ENCODE measurements at regions not wholly inside any gene's neighbourhood (a gene's known extent, or its start where the extent isn't known, plus 50 kb on each side); places are given as distances from the start of the nearest gene placed in this dataset.

DNA sequence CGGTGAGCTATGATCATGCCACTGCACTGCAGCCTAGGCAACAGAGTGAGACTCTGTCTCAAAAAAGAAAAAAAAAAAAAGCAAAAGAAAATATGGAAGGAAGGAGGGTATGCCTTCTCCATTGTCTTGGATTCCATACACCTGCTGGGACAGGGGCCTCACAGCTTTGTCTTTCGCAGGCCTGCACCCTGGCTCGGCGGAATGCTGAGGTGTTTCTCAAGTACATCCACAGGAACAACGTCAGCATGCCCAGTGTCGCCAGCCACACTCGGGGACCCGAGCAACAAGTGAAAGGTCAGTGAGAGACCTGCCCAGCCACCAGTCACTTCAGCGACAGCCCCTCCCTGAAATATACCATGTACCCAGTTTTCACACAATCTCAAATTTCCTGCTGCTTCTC, 288.5 kb upstream of the UMPS start:
- peaks cover 7% of the 10 kb centered on the region for H3K4me1 Mint-ChIP-seq (ENCODE audit: low read depth, unreplicated experiment)
- TF ChIP-seq, protein P1, sequence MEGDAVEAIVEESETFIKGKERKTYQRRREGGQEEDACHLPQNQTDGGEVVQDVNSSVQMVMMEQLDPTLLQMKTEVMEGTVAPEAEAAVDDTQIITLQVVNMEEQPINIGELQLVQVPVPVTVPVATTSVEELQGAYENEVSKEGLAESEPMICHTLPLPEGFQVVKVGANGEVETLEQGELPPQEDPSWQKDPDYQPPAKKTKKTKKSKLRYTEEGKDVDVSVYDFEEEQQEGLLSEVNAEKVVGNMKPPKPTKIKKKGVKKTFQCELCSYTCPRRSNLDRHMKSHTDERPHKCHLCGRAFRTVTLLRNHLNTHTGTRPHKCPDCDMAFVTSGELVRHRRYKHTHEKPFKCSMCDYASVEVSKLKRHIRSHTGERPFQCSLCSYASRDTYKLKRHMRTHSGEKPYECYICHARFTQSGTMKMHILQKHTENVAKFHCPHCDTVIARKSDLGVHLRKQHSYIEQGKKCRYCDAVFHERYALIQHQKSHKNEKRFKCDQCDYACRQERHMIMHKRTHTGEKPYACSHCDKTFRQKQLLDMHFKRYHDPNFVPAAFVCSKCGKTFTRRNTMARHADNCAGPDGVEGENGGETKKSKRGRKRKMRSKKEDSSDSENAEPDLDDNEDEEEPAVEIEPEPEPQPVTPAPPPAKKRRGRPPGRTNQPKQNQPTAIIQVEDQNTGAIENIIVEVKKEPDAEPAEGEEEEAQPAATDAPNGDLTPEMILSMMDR (IDR thresholded peaks at IDR 0.05; ENCODE audit: insufficient read depth in 1 of 2, low read depth in 1 of 2, low read length in 1 of 2, severe bottlenecking in 1 of 2, unreplicated experiment in 1 of 2): no peak
- peaks cover 4% of the 10 kb centered on the region for H3K27me3 Mint-ChIP-seq (ENCODE audit: insufficient read depth, unreplicated experiment)
- no peaks in the 10 kb centered on the region for H3K36me3 ChIP-seq (ENCODE audit: control insufficient read depth, insufficient read depth, low read length)
- intact Hi-C loops (cut with micrococcal nuclease; ENCODE audit: unreplicated experiment): no loop called here
- no peak overlapping the region for H3K4me3 ChIP-seq (ENCODE audit: low read depth, low read length)
- no peak overlapping the region for H3K4me3 Mint-ChIP-seq (ENCODE audit: unreplicated experiment)
- ChIA-PET CTCF (no interaction called here), POLR2A (interaction anchor here (0.8 kb wide), 1 partner anchor 55 kb away, joined by 3 read pairs; no protein-coding TSS in a partner anchor)
- DNase-seq: no peak
- H3K27me3 ChIP-seq (replicated peaks; ENCODE audit: control insufficient read depth, insufficient read depth, low read length): no peaks in the 10 kb centered on the region
- no peaks in the 10 kb centered on the region for H3K9me3 ChIP-seq
- no peaks in the 10 kb centered on the region for H3K4me1 ChIP-seq
- H3K9me3 Mint-ChIP-seq (ENCODE audit: unreplicated experiment): no peaks in the 10 kb centered on the region
- H3K36me3 Mint-ChIP-seq (ENCODE audit: insufficient read depth, unreplicated experiment): no peaks in the 10 kb centered on the region
- H3K27ac Mint-ChIP-seq (ENCODE audit: unreplicated experiment): no peak overlapping the region
- no TSS peak for BruUV-seq (replicated peaks)

DNA sequence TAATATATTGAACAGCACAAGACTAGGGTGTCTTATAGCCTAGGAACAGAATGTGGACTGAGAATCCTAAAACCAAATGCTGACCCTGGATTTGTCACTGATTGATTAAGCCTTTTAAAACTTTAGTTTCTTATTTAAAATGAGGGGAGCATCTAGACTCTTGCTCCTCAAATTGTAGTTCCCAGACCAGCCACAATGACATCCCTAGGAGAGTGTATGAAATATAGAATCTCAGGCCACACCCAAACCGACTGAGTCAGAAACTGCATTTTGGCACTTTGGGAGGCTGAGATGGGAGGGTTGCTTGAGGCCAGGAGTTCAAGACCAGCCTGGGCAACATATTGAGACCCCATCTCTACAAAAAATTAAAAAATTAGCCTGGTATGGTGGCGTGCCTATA, 287.8 kb upstream of the UMPS start:
- POLR2A ChIA-PET: no interaction called here

DNA sequence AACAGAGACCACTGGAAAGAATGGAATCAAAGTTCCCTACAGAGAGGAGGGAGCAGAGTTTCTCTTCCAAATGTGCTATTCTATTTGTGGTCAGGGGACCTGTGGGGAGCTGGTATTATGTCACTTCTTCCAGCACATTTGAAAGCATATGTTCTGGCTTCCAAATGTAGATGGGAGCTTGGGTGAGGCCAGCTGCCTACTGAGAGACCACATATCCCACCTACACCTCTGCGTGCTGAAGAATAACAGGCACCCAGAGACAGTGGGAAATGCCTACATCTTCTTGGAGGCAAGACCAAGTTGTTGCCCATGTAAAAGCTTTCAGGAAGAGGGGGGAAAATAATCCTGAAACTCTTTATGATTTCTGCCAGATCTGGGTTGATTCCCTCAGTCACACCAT, 286.8 kb upstream of the UMPS start:
- Mint-ChIP-seq H3K27me3 (ENCODE audit: insufficient read depth, unreplicated experiment) (peaks cover 12% of the 10 kb centered on the region), H3K4me1 (ENCODE audit: low read depth, unreplicated experiment) (peaks cover 7% of the 10 kb centered on the region), H3K27ac (ENCODE audit: unreplicated experiment) (no peak overlapping the region), H3K36me3 (ENCODE audit: insufficient read depth, unreplicated experiment) (no peaks in the 10 kb centered on the region), H3K9me3 (ENCODE audit: unreplicated experiment) (no peaks in the 10 kb centered on the region), H3K4me3 (ENCODE audit: unreplicated experiment) (no peak overlapping the region)
- no peak for DNase-seq
- H3K27me3 ChIP-seq (replicated peaks; ENCODE audit: control insufficient read depth, insufficient read depth, low read length): no peaks in the 10 kb centered on the region
- H3K36me3 ChIP-seq (ENCODE audit: control insufficient read depth, insufficient read depth, low read length): no peaks in the 10 kb centered on the region
- TF ChIP-seq, protein P1 (IDR thresholded peaks at IDR 0.05; ENCODE audit: insufficient read depth in 1 of 2, low read depth in 1 of 2, low read length in 1 of 2, severe bottlenecking in 1 of 2, unreplicated experiment in 1 of 2): no peak
- no peak overlapping the region for H3K4me3 ChIP-seq (ENCODE audit: low read depth, low read length)
- POLR2A ChIA-PET: no interaction called here
- CTCF ChIA-PET: no interaction called here
- H3K4me1 ChIP-seq: no peaks in the 10 kb centered on the region
- H3K9me3 ChIP-seq: no peaks in the 10 kb centered on the region
- intact Hi-C loops (cut with micrococcal nuclease; ENCODE audit: unreplicated experiment): no loop called here
- BruUV-seq (replicated peaks): no TSS peak

More for the DNA sequence above, 287.8 kb upstream of the UMPS start:
- H3K4me1 Mint-ChIP-seq (ENCODE audit: low read depth, unreplicated experiment): peaks cover 7% of the 10 kb centered on the region
- TF ChIP-seq, protein P1 (IDR thresholded peaks at IDR 0.05; ENCODE audit: insufficient read depth in 1 of 2, low read depth in 1 of 2, low read length in 1 of 2, severe bottlenecking in 1 of 2, unreplicated experiment in 1 of 2): no peak
- H3K27ac Mint-ChIP-seq (ENCODE audit: unreplicated experiment): no peak overlapping the region
- CTCF ChIA-PET: no interaction called here
- Histone ChIP-seq H3K4me3 (ENCODE audit: low read depth, low read length) (no peak overlapping the region), H3K4me1 (no peaks in the 10 kb centered on the region), H3K9me3 (no peaks in the 10 kb centered on the region), H3K27me3 (replicated peaks; ENCODE audit: control insufficient read depth, insufficient read depth, low read length) (no peaks in the 10 kb centered on the region), H3K36me3 (ENCODE audit: control insufficient read depth, insufficient read depth, low read length) (no peaks in the 10 kb centered on the region)
- H3K4me3 Mint-ChIP-seq (ENCODE audit: unreplicated experiment): no peak overlapping the region
- DNase-seq: no peak
- no peaks in the 10 kb centered on the region for H3K9me3 Mint-ChIP-seq (ENCODE audit: unreplicated experiment)
- intact Hi-C loops (cut with micrococcal nuclease; ENCODE audit: unreplicated experiment): no loop called here
- no TSS peak for BruUV-seq (replicated peaks)
- H3K27me3 Mint-ChIP-seq (ENCODE audit: insufficient read depth, unreplicated experiment): peaks cover 6% of the 10 kb centered on the region
- H3K36me3 Mint-ChIP-seq (ENCODE audit: insufficient read depth, unreplicated experiment): no peaks in the 10 kb centered on the region
